ENCODE measurements at regions not wholly inside any gene's neighbourhood (a gene's known extent, or its start where the extent isn't known, plus 50 kb on each side); places are given as distances from the start of the nearest gene placed in this dataset.

GRCh38 chr5:3262451-3262850, 333.2 kb upstream of the IRX1 start:
- H3K4me1 ChIP-seq (ENCODE audit: insufficient read depth, low read length, poor library complexity, severe bottlenecking), result no peaks in the 10 kb centered on the region
- no peaks in the 10 kb centered on the region for H3K9me2 ChIP-seq (replicated peaks; ENCODE audit: low read depth, low read length)
- no peaks in the 10 kb centered on the region for H3K36me3 ChIP-seq (ENCODE audit: insufficient read depth, low read length)
- H3K4me2 ChIP-seq (ENCODE audit: low read depth, low read length, poor library complexity, severe bottlenecking), result no peak overlapping the region
- no peak for TF ChIP-seq EZH2phosphoT487 (IDR thresholded peaks at IDR 0.05; ENCODE audit: borderline replicate concordance)
- TF ChIP-seq, protein P1, sequence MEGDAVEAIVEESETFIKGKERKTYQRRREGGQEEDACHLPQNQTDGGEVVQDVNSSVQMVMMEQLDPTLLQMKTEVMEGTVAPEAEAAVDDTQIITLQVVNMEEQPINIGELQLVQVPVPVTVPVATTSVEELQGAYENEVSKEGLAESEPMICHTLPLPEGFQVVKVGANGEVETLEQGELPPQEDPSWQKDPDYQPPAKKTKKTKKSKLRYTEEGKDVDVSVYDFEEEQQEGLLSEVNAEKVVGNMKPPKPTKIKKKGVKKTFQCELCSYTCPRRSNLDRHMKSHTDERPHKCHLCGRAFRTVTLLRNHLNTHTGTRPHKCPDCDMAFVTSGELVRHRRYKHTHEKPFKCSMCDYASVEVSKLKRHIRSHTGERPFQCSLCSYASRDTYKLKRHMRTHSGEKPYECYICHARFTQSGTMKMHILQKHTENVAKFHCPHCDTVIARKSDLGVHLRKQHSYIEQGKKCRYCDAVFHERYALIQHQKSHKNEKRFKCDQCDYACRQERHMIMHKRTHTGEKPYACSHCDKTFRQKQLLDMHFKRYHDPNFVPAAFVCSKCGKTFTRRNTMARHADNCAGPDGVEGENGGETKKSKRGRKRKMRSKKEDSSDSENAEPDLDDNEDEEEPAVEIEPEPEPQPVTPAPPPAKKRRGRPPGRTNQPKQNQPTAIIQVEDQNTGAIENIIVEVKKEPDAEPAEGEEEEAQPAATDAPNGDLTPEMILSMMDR (conservative IDR thresholded peaks at IDR 0.05; ENCODE audit: low read length), result no peak
- no peak overlapping the region for H2AFZ ChIP-seq (ENCODE audit: low read length)
- H3K79me2 ChIP-seq (ENCODE audit: insufficient read depth, low read length), result no peaks in the 10 kb centered on the region
- no peaks in the 10 kb centered on the region for H3F3A ChIP-seq (ENCODE audit: low read depth)
- no peaks in the 10 kb centered on the region for H4K20me1 ChIP-seq (ENCODE audit: insufficient read depth, low read length, poor library complexity, severe bottlenecking)
- H3K27me3 ChIP-seq (ENCODE audit: insufficient read depth, low read length, poor library complexity, severe bottlenecking), result no peaks in the 10 kb centered on the region
- H3K4me3 ChIP-seq (ENCODE audit: low read length, poor library complexity, severe bottlenecking), result no peak overlapping the region
- peaks cover 14% of the 10 kb centered on the region; the same call in 1 of the 2 replicates for H3K9me3 ChIP-seq (ENCODE audit: insufficient read depth, low read depth, low read length)
- no peak overlapping the region for H3K9ac ChIP-seq (ENCODE audit: low read depth, low read length, poor library complexity, severe bottlenecking)

- Histone ChIP-seq H4K20me1 (ENCODE audit: insufficient read depth, low read length, poor library complexity, severe bottlenecking) (no peaks in the 10 kb centered on the region), H3K9me2 (replicated peaks; ENCODE audit: low read depth, low read length) (no peaks in the 10 kb centered on the region), H3K9me3 (ENCODE audit: insufficient read depth, low read depth, low read length) (peaks cover 14% of the 10 kb centered on the region; the same call in 1 of the 2 replicates), H3K79me2 (ENCODE audit: insufficient read depth, low read length) (no peaks in the 10 kb centered on the region), H3K9ac (ENCODE audit: low read depth, low read length, poor library complexity, severe bottlenecking) (no peak overlapping the region), H3K36me3 (ENCODE audit: insufficient read depth, low read length) (no peaks in the 10 kb centered on the region), H3F3A (ENCODE audit: low read depth) (no peaks in the 10 kb centered on the region), H3K4me1 (ENCODE audit: insufficient read depth, low read length, poor library complexity, severe bottlenecking) (no peaks in the 10 kb centered on the region), H3K4me3 (ENCODE audit: low read length, poor library complexity, severe bottlenecking) (no peak overlapping the region), H2AFZ (ENCODE audit: low read length) (no peak overlapping the region), H3K4me2 (ENCODE audit: low read depth, low read length, poor library complexity, severe bottlenecking) (no peak overlapping the region), H3K27me3 (ENCODE audit: insufficient read depth, low read length, poor library complexity, severe bottlenecking) (no peaks in the 10 kb centered on the region)
- TF ChIP-seq EZH2phosphoT487 (IDR thresholded peaks at IDR 0.05; ENCODE audit: borderline replicate concordance), result no peak
- TF ChIP-seq, protein P1 (conservative IDR thresholded peaks at IDR 0.05; ENCODE audit: low read length), result no peak
These were observed 334.6 kb upstream of the IRX1 start for GRCh38 chr5:3261081-3261480.

DNA sequence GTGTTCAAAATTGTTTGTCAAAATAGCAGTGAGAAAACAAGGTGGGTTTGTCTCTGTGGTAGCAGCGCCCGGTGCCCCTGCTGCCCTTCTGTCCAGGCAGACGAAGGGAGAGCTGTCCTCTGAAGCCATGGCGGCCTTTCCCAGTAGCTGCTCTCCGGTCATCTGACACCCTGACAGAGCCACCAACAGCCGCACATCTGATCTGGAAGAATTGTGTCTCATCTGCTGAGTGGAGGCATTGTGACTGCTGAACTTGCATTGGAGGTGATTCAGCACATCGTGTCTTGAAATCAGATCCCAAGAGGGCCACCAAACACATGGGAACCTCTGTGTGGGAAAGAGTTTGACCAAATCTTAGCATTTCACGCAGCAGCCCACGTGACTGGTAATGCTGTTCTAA, 337.6 kb upstream of the IRX1 start:
- no peaks in the 10 kb centered on the region for H3F3A ChIP-seq (ENCODE audit: low read depth)
- TF ChIP-seq, protein P1 (conservative IDR thresholded peaks at IDR 0.05; ENCODE audit: low read length), result no peak
- TF ChIP-seq EZH2phosphoT487 (IDR thresholded peaks at IDR 0.05; ENCODE audit: borderline replicate concordance), result no peak
- H3K27me3 ChIP-seq (ENCODE audit: insufficient read depth, low read length, poor library complexity, severe bottlenecking), result no peaks in the 10 kb centered on the region
- peaks cover 14% of the 10 kb centered on the region; the same call in 1 of the 2 replicates for H3K9me3 ChIP-seq (ENCODE audit: insufficient read depth, low read depth, low read length)
- no peaks in the 10 kb centered on the region for H4K20me1 ChIP-seq (ENCODE audit: insufficient read depth, low read length, poor library complexity, severe bottlenecking)
- no peaks in the 10 kb centered on the region for H3K9me2 ChIP-seq (replicated peaks; ENCODE audit: low read depth, low read length)
- H3K9ac ChIP-seq (ENCODE audit: low read depth, low read length, poor library complexity, severe bottlenecking), result no peak overlapping the region
- H2AFZ ChIP-seq (ENCODE audit: low read length), result no peak overlapping the region
- H3K36me3 ChIP-seq (ENCODE audit: insufficient read depth, low read length), result no peaks in the 10 kb centered on the region
- H3K4me3 ChIP-seq (ENCODE audit: low read length, poor library complexity, severe bottlenecking), result no peak overlapping the region
- no peak overlapping the region for H3K4me2 ChIP-seq (ENCODE audit: low read depth, low read length, poor library complexity, severe bottlenecking)
- H3K79me2 ChIP-seq (ENCODE audit: insufficient read depth, low read length), result no peaks in the 10 kb centered on the region
- H3K4me1 ChIP-seq (ENCODE audit: insufficient read depth, low read length, poor library complexity, severe bottlenecking), result no peaks in the 10 kb centered on the region

Data from Loucy (cell line).